ENCODE measurements at regions not wholly inside any gene's neighbourhood (a gene's known extent, or its start where the extent isn't known, plus 50 kb on each side); places are given as distances from the start of the nearest gene placed in this dataset.

DNA sequence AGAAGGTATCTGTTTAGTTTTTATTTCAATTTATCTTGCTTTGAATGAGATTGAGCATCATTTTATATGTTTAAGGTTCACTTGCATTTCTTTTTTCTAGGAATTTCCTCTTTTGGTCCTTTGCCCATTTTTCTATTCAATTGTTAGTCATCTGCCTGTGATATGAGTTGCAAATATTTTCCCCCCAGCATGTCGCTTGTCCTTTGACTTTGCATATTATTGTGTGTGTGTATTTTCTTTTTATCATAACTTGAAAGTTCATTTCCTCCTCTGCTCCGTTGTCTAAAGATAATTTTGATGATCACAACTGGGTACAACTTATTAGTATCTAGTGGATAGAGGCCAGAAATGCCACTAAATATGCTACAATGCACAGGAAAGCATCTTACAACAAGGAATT, 132.7 kb upstream of the MDFIC start:
- no peaks in the 10 kb centered on the region for H3K9me3 ChIP-seq (ENCODE audit: control insufficient read depth in 2 of 2, low read length in 2 of 2)
- Mint-ChIP-seq H3K27ac (no peak overlapping the region), H3K4me3 (no peak overlapping the region), H3K27me3 (no peaks in the 10 kb centered on the region), H3K9me3 (peaks cover 0 to 2% (median 0%) of the 10 kb centered on the region in 7 donors), H3K36me3 (no peaks in the 10 kb centered on the region), H3K4me1 (peaks cover 0 to 21% (median 2%) of the 10 kb centered on the region in 4 donors)
- no peaks in the 10 kb centered on the region for H3K4me1 ChIP-seq (ENCODE audit: control insufficient read depth, insufficient read depth, low read length, poor library complexity, severe bottlenecking)
- H3K4me3 ChIP-seq (ENCODE audit: low read depth, low read length): no peak overlapping the region
- H3K27me3 ChIP-seq (ENCODE audit: control insufficient read depth, insufficient read depth, low read length): no peaks in the 10 kb centered on the region
- H3K36me3 ChIP-seq (ENCODE audit: control insufficient read depth, insufficient read depth, low read length): no peaks in the 10 kb centered on the region
- no peak overlapping the region for H3K27ac ChIP-seq (ENCODE audit: insufficient read depth, low read length, poor library complexity, severe bottlenecking)
- ATAC-seq (ENCODE audit: low read depth in 2 of 2) (no peak), DNase-seq (no peak)

- Mint-ChIP-seq H3K36me3 (no peaks in the 10 kb centered on the region), H3K27ac (no peak overlapping the region), H3K9me3 (peaks cover 0 to 2% (median 0%) of the 10 kb centered on the region in 7 donors), H3K4me3 (no peak overlapping the region), H3K4me1 (peaks cover 0 to 21% (median 2%) of the 10 kb centered on the region in 4 donors), H3K27me3 (no peaks in the 10 kb centered on the region)
- no peaks in the 10 kb centered on the region for H3K27me3 ChIP-seq (ENCODE audit: control insufficient read depth, insufficient read depth, low read length)
- ATAC-seq (ENCODE audit: low read depth in 2 of 2) (no peak), DNase-seq (no peak)
- no peak overlapping the region for H3K27ac ChIP-seq (ENCODE audit: insufficient read depth, low read length, poor library complexity, severe bottlenecking)
- no peaks in the 10 kb centered on the region for H3K36me3 ChIP-seq (ENCODE audit: control insufficient read depth, insufficient read depth, low read length)
- no peaks in the 10 kb centered on the region for H3K9me3 ChIP-seq (ENCODE audit: control insufficient read depth in 2 of 2, low read length in 2 of 2)
- no peaks in the 10 kb centered on the region for H3K4me1 ChIP-seq (ENCODE audit: control insufficient read depth, insufficient read depth, low read length, poor library complexity, severe bottlenecking)
- H3K4me3 ChIP-seq (ENCODE audit: low read depth, low read length): no peak overlapping the region
Measured at GRCh38 chr7:114789871-114790311, 132.0 kb upstream of the MDFIC start.

DNA sequence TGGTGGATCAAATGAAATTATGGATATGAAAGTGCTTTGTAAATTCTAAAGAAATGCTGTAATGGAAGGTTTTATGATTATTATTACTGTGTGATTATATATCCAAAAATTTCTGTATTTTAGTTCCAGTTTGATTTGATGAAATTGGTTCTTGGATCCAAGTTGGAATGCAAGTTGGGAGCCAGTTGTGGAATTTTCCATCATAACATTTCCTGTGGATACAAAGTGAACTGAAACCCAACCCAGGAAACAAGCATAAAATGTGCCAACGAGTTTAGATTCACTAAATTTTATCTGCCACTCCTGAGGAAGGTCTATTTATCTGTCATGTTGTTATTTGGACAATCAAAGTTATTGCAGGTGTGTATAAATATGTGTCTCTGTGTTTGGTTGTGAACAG, 131.4 kb upstream of the MDFIC start:
- no peak for DNase-seq
- H3K4me3 Mint-ChIP-seq: no peak overlapping the region
- Histone ChIP-seq H3K4me1 (ENCODE audit: control insufficient read depth, insufficient read depth, low read length, poor library complexity, severe bottlenecking) (no peaks in the 10 kb centered on the region), H3K9me3 (ENCODE audit: control insufficient read depth in 2 of 2, low read length in 2 of 2) (no peaks in the 10 kb centered on the region), H3K4me3 (ENCODE audit: low read depth, low read length) (no peak overlapping the region), H3K36me3 (ENCODE audit: control insufficient read depth, insufficient read depth, low read length) (no peaks in the 10 kb centered on the region), H3K27me3 (ENCODE audit: control insufficient read depth, insufficient read depth, low read length) (no peaks in the 10 kb centered on the region), H3K27ac (ENCODE audit: insufficient read depth, low read length, poor library complexity, severe bottlenecking) (no peak overlapping the region)
- ATAC-seq (ENCODE audit: low read depth in 2 of 2): no peak
- no peak overlapping the region for H3K27ac Mint-ChIP-seq
- H3K9me3 Mint-ChIP-seq: peaks cover 0 to 3% (median 0%) of the 10 kb centered on the region in 7 donors
- H3K4me1 Mint-ChIP-seq: peaks cover 0 to 19% (median 2%) of the 10 kb centered on the region in 4 donors
- H3K27me3 Mint-ChIP-seq: no peaks in the 10 kb centered on the region
- H3K36me3 Mint-ChIP-seq: no peaks in the 10 kb centered on the region

GRCh38 chr7:114791771-114792170, 130.1 kb upstream of the MDFIC start:
- no peak overlapping the region for H3K4me3 Mint-ChIP-seq
- H3K36me3 Mint-ChIP-seq: no peaks in the 10 kb centered on the region
- DNase-seq (no peak), ATAC-seq (ENCODE audit: low read depth in 2 of 2) (no peak)
- Histone ChIP-seq H3K27ac (ENCODE audit: insufficient read depth, low read length, poor library complexity, severe bottlenecking) (no peak overlapping the region), H3K9me3 (ENCODE audit: control insufficient read depth in 2 of 2, low read length in 2 of 2) (no peaks in the 10 kb centered on the region), H3K4me1 (ENCODE audit: control insufficient read depth, insufficient read depth, low read length, poor library complexity, severe bottlenecking) (no peaks in the 10 kb centered on the region), H3K4me3 (ENCODE audit: low read depth, low read length) (no peak overlapping the region), H3K36me3 (ENCODE audit: control insufficient read depth, insufficient read depth, low read length) (no peaks in the 10 kb centered on the region), H3K27me3 (ENCODE audit: control insufficient read depth, insufficient read depth, low read length) (no peaks in the 10 kb centered on the region)
- no peak overlapping the region for H3K27ac Mint-ChIP-seq
- H3K27me3 Mint-ChIP-seq: no peaks in the 10 kb centered on the region
- peaks cover 0 to 13% (median 2%) of the 10 kb centered on the region in 4 donors for H3K4me1 Mint-ChIP-seq
- H3K9me3 Mint-ChIP-seq: peaks cover 0 to 3% (median 0%) of the 10 kb centered on the region in 7 donors

DNA sequence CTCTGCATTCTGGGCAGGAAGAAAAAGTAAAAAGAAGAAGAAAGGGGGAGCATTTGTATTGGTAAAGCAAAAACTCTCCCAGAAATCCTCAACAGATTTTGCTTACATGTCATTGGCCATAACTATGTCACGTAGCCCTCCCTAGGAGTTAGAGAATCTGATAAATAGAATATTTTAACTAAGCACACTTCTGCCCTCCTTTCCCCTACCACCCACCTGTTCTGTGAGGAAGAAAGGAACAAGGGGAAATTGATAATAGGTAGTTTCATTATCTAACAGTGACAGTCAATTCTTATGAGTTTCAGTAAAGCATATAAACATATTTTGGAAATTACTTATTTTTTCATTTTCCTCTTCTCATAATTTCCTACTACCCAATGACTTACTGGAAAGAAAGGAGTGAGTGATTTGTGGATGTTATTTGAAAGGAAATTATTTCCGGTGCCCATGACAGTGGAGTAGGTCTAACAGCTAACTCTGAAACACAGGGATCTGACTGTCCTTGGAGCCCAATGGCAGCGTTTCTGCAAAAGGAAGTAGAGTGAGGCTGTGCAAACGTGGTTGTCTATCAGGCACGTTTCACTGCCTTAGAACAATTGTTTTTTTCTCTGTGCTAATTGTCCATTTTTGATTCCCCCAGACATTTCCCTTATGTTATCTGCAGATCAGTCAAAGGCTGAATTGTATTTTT, 128.6 kb upstream of the MDFIC start:
- Histone ChIP-seq H3K9me3 (ENCODE audit: control insufficient read depth in 2 of 2, low read length in 2 of 2) (no peaks in the 10 kb centered on the region), H3K4me1 (ENCODE audit: control insufficient read depth, insufficient read depth, low read length, poor library complexity, severe bottlenecking) (no peaks in the 10 kb centered on the region), H3K27me3 (ENCODE audit: control insufficient read depth, insufficient read depth, low read length) (no peaks in the 10 kb centered on the region), H3K36me3 (ENCODE audit: control insufficient read depth, insufficient read depth, low read length) (no peaks in the 10 kb centered on the region), H3K4me3 (ENCODE audit: low read depth, low read length) (no peak overlapping the region), H3K27ac (ENCODE audit: insufficient read depth, low read length, poor library complexity, severe bottlenecking) (no peak overlapping the region)
- H3K9me3 Mint-ChIP-seq: peaks cover 0 to 3% (median 0%) of the 10 kb centered on the region in 7 donors
- no peaks in the 10 kb centered on the region for H3K27me3 Mint-ChIP-seq
- no peaks in the 10 kb centered on the region for H3K36me3 Mint-ChIP-seq
- peaks cover 0 to 13% (median 2%) of the 10 kb centered on the region in 4 donors for H3K4me1 Mint-ChIP-seq
- ATAC-seq (ENCODE audit: low read depth in 2 of 2) (no peak), DNase-seq (no peak)
- no peak overlapping the region for H3K27ac Mint-ChIP-seq
- H3K4me3 Mint-ChIP-seq: peak overlapping the region in 1 of 4 donors; percentile 32

- no peaks in the 10 kb centered on the region for H3K36me3 ChIP-seq (ENCODE audit: control insufficient read depth, insufficient read depth, low read length)
- Mint-ChIP-seq H3K4me1 (peaks cover 0 to 13% (median 7%) of the 10 kb centered on the region in 4 donors), H3K27ac (no peak overlapping the region), H3K4me3 (no peak overlapping the region), H3K36me3 (no peaks in the 10 kb centered on the region), H3K27me3 (no peaks in the 10 kb centered on the region), H3K9me3 (peaks cover 0 to 1% (median 0%) of the 10 kb centered on the region in 7 donors)
- ATAC-seq (ENCODE audit: low read depth in 2 of 2): no peak
- H3K27me3 ChIP-seq (ENCODE audit: control insufficient read depth, insufficient read depth, low read length): no peaks in the 10 kb centered on the region
- H3K27ac ChIP-seq (ENCODE audit: insufficient read depth, low read length, poor library complexity, severe bottlenecking): no peak overlapping the region
- H3K4me3 ChIP-seq (ENCODE audit: low read depth, low read length): no peak overlapping the region
- H3K9me3 ChIP-seq (ENCODE audit: control insufficient read depth in 2 of 2, low read length in 2 of 2): no peaks in the 10 kb centered on the region
- DNase-seq: no peak
- no peaks in the 10 kb centered on the region for H3K4me1 ChIP-seq (ENCODE audit: control insufficient read depth, insufficient read depth, low read length, poor library complexity, severe bottlenecking)
Measured at GRCh38 chr7:114795475-114795874, 126.4 kb upstream of the MDFIC start.

DNA sequence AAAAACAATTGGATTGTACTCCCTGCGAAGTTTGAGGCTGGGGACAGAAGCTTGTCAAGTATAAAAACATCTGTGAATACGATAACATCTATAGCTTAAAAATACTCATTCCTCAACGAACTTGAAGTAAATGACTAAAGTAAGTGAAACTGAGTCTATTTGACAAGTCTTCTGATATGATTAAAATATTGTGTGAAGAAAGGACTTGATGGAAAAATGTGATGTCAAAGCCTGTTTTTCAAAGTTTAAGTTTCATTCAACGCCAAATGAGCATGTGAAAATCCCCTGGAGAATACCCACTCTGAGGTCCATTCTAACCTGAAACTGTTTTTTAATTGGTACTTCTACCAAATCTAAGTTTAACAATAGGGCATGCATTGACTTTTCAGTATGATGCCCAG, 122.3 kb upstream of the MDFIC start:
- Mint-ChIP-seq H3K4me1 (peaks cover 0 to 7% (median 5%) of the 10 kb centered on the region in 4 donors), H3K36me3 (no peaks in the 10 kb centered on the region), H3K4me3 (no peak overlapping the region), H3K27ac (no peak overlapping the region), H3K9me3 (peaks cover 0 to 1% (median 0%) of the 10 kb centered on the region in 7 donors), H3K27me3 (no peaks in the 10 kb centered on the region)
- peak overlapping the region; percentile 22 for H3K4me3 ChIP-seq (ENCODE audit: low read depth, low read length)
- peak in 1 of 3 donors; percentile 43 for DNase-seq
- H3K9me3 ChIP-seq (ENCODE audit: control insufficient read depth in 2 of 2, low read length in 2 of 2): no peaks in the 10 kb centered on the region
- no peak overlapping the region for H3K27ac ChIP-seq (ENCODE audit: insufficient read depth, low read length, poor library complexity, severe bottlenecking)
- ATAC-seq (ENCODE audit: low read depth in 2 of 2): no peak
- H3K4me1 ChIP-seq (ENCODE audit: control insufficient read depth, insufficient read depth, low read length, poor library complexity, severe bottlenecking): no peaks in the 10 kb centered on the region
- H3K36me3 ChIP-seq (ENCODE audit: control insufficient read depth, insufficient read depth, low read length): no peaks in the 10 kb centered on the region
- H3K27me3 ChIP-seq (ENCODE audit: control insufficient read depth, insufficient read depth, low read length): no peaks in the 10 kb centered on the region

GRCh38 chr7:114802632-114803031, 119.3 kb upstream of the MDFIC start:
- Histone ChIP-seq H3K36me3 (ENCODE audit: control insufficient read depth, insufficient read depth, low read length) (no peaks in the 10 kb centered on the region), H3K4me1 (ENCODE audit: control insufficient read depth, insufficient read depth, low read length, poor library complexity, severe bottlenecking) (no peaks in the 10 kb centered on the region), H3K27me3 (ENCODE audit: control insufficient read depth, insufficient read depth, low read length) (no peaks in the 10 kb centered on the region), H3K9me3 (ENCODE audit: control insufficient read depth in 2 of 2, low read length in 2 of 2) (no peaks in the 10 kb centered on the region), H3K27ac (ENCODE audit: insufficient read depth, low read length, poor library complexity, severe bottlenecking) (no peak overlapping the region), H3K4me3 (ENCODE audit: low read depth, low read length) (no peak overlapping the region)
- peaks cover 0 to 8% (median 6%) of the 10 kb centered on the region in 4 donors for H3K4me1 Mint-ChIP-seq
- H3K27me3 Mint-ChIP-seq: no peaks in the 10 kb centered on the region
- no peak overlapping the region for H3K27ac Mint-ChIP-seq
- no peak overlapping the region for H3K4me3 Mint-ChIP-seq
- H3K36me3 Mint-ChIP-seq: no peaks in the 10 kb centered on the region
- H3K9me3 Mint-ChIP-seq: no peaks in the 10 kb centered on the region
- ATAC-seq (ENCODE audit: low read depth in 2 of 2) (no peak), DNase-seq (no peak)
